Kidney (tissue), 13 donors: ENCODE measurements at regions not wholly inside any gene's neighbourhood (a gene's known extent, or its start where the extent isn't known, plus 50 kb on each side); places are given as distances from the start of the nearest gene placed in this dataset.

Source experiments
- DNase-seq, 5 donors: peaks; one replicate each; pipeline ENCODE4 v3.0.0-alpha.2; 2013 to 2020
- FAIRE-seq: peaks from 2 replicates; lab custom pipeline; 2012; peaks lifted over from hg19 to GRCh38; lab: Jason Lieb, UNC
- H3K27ac ChIP-seq, 2 donors: one replicate each; pipeline ENCODE4 v1.7.0; 2013; ENCODE audit warnings: low read depth in 2 of 2, low read length in 2 of 2, inconsistent platforms in 1 of 2
- H3K27me3 ChIP-seq: one replicate; pipeline ENCODE4 v1.7.1; 2013; ENCODE audit warnings: low read length, inconsistent platforms; ENCODE audit not compliant: control insufficient read depth, insufficient read depth
- H3K36me3 ChIP-seq, 3 donors: one replicate each; pipeline versions ENCODE4 v1.7.0 to v1.7.1; 2013; ENCODE audit warnings: low read length in 3 of 3, control low read depth in 1 of 3, inconsistent platforms in 1 of 3; ENCODE audit not compliant: insufficient read depth in 3 of 3, control insufficient read depth in 2 of 3
- H3K4me1 ChIP-seq, 3 donors: one replicate each; pipeline versions ENCODE4 v1.7.0 to v1.7.1; 2013; ENCODE audit warnings: low read length in 3 of 3, inconsistent platforms in 1 of 3, low read depth in 1 of 3; ENCODE audit not compliant: control insufficient read depth in 2 of 3, insufficient read depth in 2 of 3
- H3K4me3 ChIP-seq, 3 donors: one replicate each; pipeline versions ENCODE4 v1.7.0 to v1.8.1; 2013; ENCODE audit warnings: low read length in 3 of 3, control low read depth in 1 of 3, inconsistent platforms in 1 of 3
- H3K9ac ChIP-seq, 3 donors: one replicate each; pipeline versions ENCODE4 v1.7.0 to v1.7.1; 2013; ENCODE audit warnings: low read length in 3 of 3, control low read depth in 1 of 3, inconsistent platforms in 1 of 3
- H3K9me3 ChIP-seq, 3 donors: one replicate each; pipeline versions ENCODE4 v1.7.0 to v1.7.1; 2013; ENCODE audit warnings: low read length in 3 of 3, control low read depth in 1 of 3, inconsistent platforms in 1 of 3; ENCODE audit not compliant: control insufficient read depth in 2 of 3, insufficient read depth in 1 of 3
- intact Hi-C: fragments of 100-400 bp; cut with DNase I; formaldehyde crosslinking; loops from one replicate; pipeline ENCODE4 v1.11.1; 2022
- TF ChIP-seq, protein P1 (sequence below): IDR thresholded peaks from 3 replicates; pipeline ENCODE4 v1.5.1; 2012; ENCODE audit warnings: mild to moderate bottlenecking, moderate library complexity, borderline replicate concordance; ENCODE audit not compliant: insufficient read depth; ENCODE audit errors: extremely low read depth
- donor health status: control.
- donor health status: control.
- donor health status: control.
- donor health status: control.
- donor health status: control.
- donor health status: DM: yes; HTN: yes; CAD: no.
- donor health status: Normal renal cell carcinoma (clear cell type).

DNA sequence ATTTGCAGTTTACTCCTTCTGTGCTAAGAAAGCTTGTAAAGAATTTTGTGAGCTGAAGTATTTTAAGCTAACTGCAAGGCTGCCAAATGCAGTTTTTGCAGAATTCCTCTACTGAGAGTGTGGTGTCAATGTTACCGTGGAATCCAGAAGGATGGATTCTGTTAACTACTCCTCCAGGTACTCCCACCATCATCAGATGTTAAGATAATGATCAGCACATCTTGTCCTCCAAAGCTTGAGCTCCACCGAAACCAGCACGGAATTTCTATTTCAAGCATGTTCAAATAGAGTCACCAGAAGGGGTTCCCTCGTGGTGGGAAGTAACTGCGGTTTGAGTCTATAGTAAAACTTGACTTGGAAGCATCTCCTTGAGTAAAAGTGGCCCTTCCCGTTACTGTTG is 64.3 kb upstream of the CDKN3 start:
- intact Hi-C loops, result no loop called here
- no peak overlapping the region for H3K9ac ChIP-seq
- no peak overlapping the region for H3K27ac ChIP-seq

DNA sequence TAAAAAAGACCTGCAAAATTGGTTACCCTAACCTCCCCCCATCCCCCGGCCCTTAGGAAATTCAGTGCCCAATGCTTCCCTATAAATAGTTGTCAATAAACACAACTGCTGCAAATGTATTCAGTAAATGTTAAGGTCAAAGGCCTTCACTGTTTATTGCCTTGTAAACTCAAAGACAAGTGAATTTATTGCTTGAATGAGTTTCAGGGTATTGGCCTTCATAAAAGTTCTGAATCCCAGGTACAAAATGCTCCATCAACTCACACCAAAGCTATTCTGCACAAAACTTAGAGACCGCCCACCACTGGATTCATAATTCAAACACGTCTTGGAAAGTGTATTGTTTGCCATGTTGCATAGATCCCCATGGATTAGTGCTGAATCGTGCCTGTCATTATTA is 63.3 kb upstream of the CDKN3 start:
- intact Hi-C loops, result no loop called here
- FAIRE-seq, result no peak
- TF ChIP-seq, protein P1, sequence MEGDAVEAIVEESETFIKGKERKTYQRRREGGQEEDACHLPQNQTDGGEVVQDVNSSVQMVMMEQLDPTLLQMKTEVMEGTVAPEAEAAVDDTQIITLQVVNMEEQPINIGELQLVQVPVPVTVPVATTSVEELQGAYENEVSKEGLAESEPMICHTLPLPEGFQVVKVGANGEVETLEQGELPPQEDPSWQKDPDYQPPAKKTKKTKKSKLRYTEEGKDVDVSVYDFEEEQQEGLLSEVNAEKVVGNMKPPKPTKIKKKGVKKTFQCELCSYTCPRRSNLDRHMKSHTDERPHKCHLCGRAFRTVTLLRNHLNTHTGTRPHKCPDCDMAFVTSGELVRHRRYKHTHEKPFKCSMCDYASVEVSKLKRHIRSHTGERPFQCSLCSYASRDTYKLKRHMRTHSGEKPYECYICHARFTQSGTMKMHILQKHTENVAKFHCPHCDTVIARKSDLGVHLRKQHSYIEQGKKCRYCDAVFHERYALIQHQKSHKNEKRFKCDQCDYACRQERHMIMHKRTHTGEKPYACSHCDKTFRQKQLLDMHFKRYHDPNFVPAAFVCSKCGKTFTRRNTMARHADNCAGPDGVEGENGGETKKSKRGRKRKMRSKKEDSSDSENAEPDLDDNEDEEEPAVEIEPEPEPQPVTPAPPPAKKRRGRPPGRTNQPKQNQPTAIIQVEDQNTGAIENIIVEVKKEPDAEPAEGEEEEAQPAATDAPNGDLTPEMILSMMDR, result no peak

More for the DNA sequence above, 64.3 kb upstream of the CDKN3 start:
- peaks cover 0 to 4% (median 4%) of the 10 kb centered on the region in 3 donors for H3K4me1 ChIP-seq
- FAIRE-seq (no peak), DNase-seq (no peak)
- H3K9me3 ChIP-seq, result no peaks in the 10 kb centered on the region
- H3K27me3 ChIP-seq, result no peaks in the 10 kb centered on the region
- TF ChIP-seq, protein P1, result no peak
- no peak overlapping the region for H3K4me3 ChIP-seq
- no peaks in the 10 kb centered on the region for H3K36me3 ChIP-seq

DNA sequence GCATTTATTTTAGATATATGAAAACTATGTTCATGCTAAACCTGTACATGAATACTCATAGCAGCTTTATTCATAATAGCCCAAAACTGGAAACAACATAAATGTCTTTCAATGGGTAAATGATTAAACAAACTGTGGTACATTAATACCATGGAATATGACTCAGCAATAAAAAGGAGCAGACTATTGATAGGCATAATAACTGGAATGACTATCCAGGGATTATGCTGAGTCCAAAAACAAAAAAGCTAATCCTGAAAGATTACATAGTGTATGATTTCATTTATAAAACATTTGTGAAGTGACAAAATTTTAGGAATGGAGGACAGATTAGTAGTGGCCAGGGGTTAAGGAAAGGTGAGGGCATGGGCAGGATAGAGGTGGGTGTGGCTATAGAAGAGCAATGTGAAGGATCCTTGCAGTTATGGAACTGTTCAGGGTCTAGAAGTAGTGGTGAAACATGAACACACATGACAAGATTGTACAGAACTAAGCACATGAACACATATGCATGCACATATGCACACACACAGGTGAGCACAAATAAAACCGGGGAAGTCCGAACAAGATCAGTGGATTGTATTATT is 61.1 kb upstream of the CDKN3 start:
- no peak overlapping the region for H3K9ac ChIP-seq
- H3K36me3 ChIP-seq, result no peaks in the 10 kb centered on the region
- no peak for DNase-seq
- TF ChIP-seq, protein P1, result no peak
- no peaks in the 10 kb centered on the region for H3K27me3 ChIP-seq
- H3K4me1 ChIP-seq, result no peaks in the 10 kb centered on the region
- intact Hi-C loops, result no loop called here
- no peak for FAIRE-seq
- H3K9me3 ChIP-seq, result no peaks in the 10 kb centered on the region
- H3K27ac ChIP-seq, result no peak overlapping the region
- H3K4me3 ChIP-seq, result no peak overlapping the region

More for the DNA sequence above, 63.3 kb upstream of the CDKN3 start:
- peaks cover 0 to 4% (median 4%) of the 10 kb centered on the region in 3 donors for H3K4me1 ChIP-seq
- no peak overlapping the region for H3K9ac ChIP-seq
- H3K9me3 ChIP-seq, result no peaks in the 10 kb centered on the region
- H3K36me3 ChIP-seq, result no peaks in the 10 kb centered on the region
- no peak for DNase-seq
- H3K27ac ChIP-seq, result no peak overlapping the region
- H3K27me3 ChIP-seq, result no peaks in the 10 kb centered on the region
- H3K4me3 ChIP-seq, result no peak overlapping the region

DNA sequence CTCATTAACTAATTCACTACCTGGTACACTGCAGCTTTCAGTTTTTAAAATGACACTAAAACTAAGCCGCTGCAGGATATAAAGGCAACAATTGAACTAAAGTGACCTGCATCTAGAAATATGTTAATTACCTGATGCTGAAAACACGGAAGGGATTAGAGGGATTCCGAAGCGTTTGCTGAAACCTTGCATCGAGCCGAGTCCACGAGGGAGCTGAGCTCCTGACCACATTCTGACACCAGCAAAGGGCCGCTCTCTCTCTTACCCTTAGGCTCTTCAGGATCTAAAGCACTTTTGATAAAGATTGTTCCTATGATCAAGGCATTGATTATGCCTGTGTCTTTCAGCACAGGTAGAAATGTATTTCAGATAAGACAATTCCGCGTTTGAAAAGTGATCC is 59.5 kb upstream of the CDKN3 start:
- Histone ChIP-seq H3K27ac (no peak overlapping the region), H3K27me3 (no peaks in the 10 kb centered on the region), H3K4me1 (no peaks in the 10 kb centered on the region), H3K9me3 (no peaks in the 10 kb centered on the region), H3K4me3 (no peak overlapping the region), H3K36me3 (no peaks in the 10 kb centered on the region), H3K9ac (no peak overlapping the region)
- FAIRE-seq (no peak), DNase-seq (no peak)
- intact Hi-C loops, result no loop called here
- TF ChIP-seq, protein P1, result no peak
